ENCODE measurements at regions not wholly inside any gene's neighbourhood (a gene's known extent, or its start where the extent isn't known, plus 50 kb on each side); places are given as distances from the start of the nearest gene placed in this dataset.
"Not testable (repeated sequence)": the region's sequence is repeated elsewhere in the genome, so short reads cannot be mapped to it uniquely, and the experiment has no call there.

GRCh38 chr7:97430006-97430405, 301.9 kb upstream of the TAC1 start:
- H3K4me1 ChIP-seq (ENCODE audit: control insufficient read depth in 3 of 3, insufficient read depth in 2 of 3, low read depth in 1 of 3, low read length in 2 of 3), result no peaks in the 10 kb centered on the region
- FAIRE-seq, result no peak
- no peaks in the 10 kb centered on the region for H3K27me3 ChIP-seq (ENCODE audit: control insufficient read depth in 3 of 3, insufficient read depth in 3 of 3, low read length in 3 of 3)
- DNase-seq, result no peak
- H3K9me3 ChIP-seq (ENCODE audit: control insufficient read depth in 2 of 2, insufficient read depth in 1 of 2, low read depth in 1 of 2, low read length in 1 of 2), result no peaks in the 10 kb centered on the region
- no peak overlapping the region for H3K27ac ChIP-seq (ENCODE audit: low read depth in 1 of 3, low read length in 2 of 3)
- 80 to 84% (median 80%) methylated on average over 9 of the region's 9 CpGs for WGBS, 3 donors
- no peak overlapping the region for H3K4me3 ChIP-seq (ENCODE audit: low read depth in 1 of 3, low read length in 3 of 3)
- no peaks in the 10 kb centered on the region for H3K36me3 ChIP-seq (ENCODE audit: control insufficient read depth in 3 of 3, insufficient read depth in 2 of 3, low read depth in 1 of 3, low read length in 3 of 3)

GRCh38 chr7:97439637-97440214, 292.2 kb upstream of the TAC1 start:
- no peaks in the 10 kb centered on the region for H3K27me3 ChIP-seq (ENCODE audit: control insufficient read depth in 3 of 3, insufficient read depth in 3 of 3, low read length in 3 of 3)
- no peak overlapping the region for H3K27ac ChIP-seq (ENCODE audit: low read depth in 1 of 3, low read length in 2 of 3)
- no peak for DNase-seq
- no peak overlapping the region for H3K4me3 ChIP-seq (ENCODE audit: low read depth in 1 of 3, low read length in 3 of 3)
- FAIRE-seq, result no peak
- WGBS, 3 donors, result 77 to 81% (median 80%) methylated on average over 5 of the region's 5 CpGs
- H3K4me1 ChIP-seq (ENCODE audit: control insufficient read depth in 3 of 3, insufficient read depth in 2 of 3, low read depth in 1 of 3, low read length in 2 of 3), result no peaks in the 10 kb centered on the region
- no peaks in the 10 kb centered on the region for H3K36me3 ChIP-seq (ENCODE audit: control insufficient read depth in 3 of 3, insufficient read depth in 2 of 3, low read depth in 1 of 3, low read length in 3 of 3)
- peaks cover 3 to 14% of the 10 kb centered on the region in 2 donors for H3K9me3 ChIP-seq (ENCODE audit: control insufficient read depth in 2 of 2, insufficient read depth in 1 of 2, low read depth in 1 of 2, low read length in 1 of 2)

GRCh38 chr7:97446361-97446760, 285.5 kb upstream of the TAC1 start:
- 60 to 71% (median 64%) methylated on average over 5 of the region's 5 CpGs for WGBS, 3 donors
- FAIRE-seq, result no peak

GRCh38 chr7:97449448-97449847, 282.4 kb upstream of the TAC1 start:
- not testable (repeated sequence) for H3K27me3 ChIP-seq (ENCODE audit: control insufficient read depth in 3 of 3, insufficient read depth in 3 of 3, low read length in 3 of 3); H3K4me3 ChIP-seq (ENCODE audit: low read depth in 1 of 3, low read length in 3 of 3); FAIRE-seq; H3K27ac ChIP-seq (ENCODE audit: low read depth in 1 of 3, low read length in 2 of 3); DNase-seq; H3K9me3 ChIP-seq (ENCODE audit: control insufficient read depth in 2 of 2, insufficient read depth in 1 of 2, low read depth in 1 of 2, low read length in 1 of 2); H3K4me1 ChIP-seq (ENCODE audit: control insufficient read depth in 3 of 3, insufficient read depth in 2 of 3, low read depth in 1 of 3, low read length in 2 of 3); H3K36me3 ChIP-seq (ENCODE audit: control insufficient read depth in 3 of 3, insufficient read depth in 2 of 3, low read depth in 1 of 3, low read length in 3 of 3)
- 81 to 87% (median 82%) methylated on average over 3 of the region's 3 CpGs for WGBS, 3 donors

More at GRCh38 chr7:97446361-97446760, 285.5 kb upstream of the TAC1 start:
- Histone ChIP-seq H3K36me3 (ENCODE audit: control insufficient read depth in 3 of 3, insufficient read depth in 2 of 3, low read depth in 1 of 3, low read length in 3 of 3) (no peaks in the 10 kb centered on the region), H3K9me3 (ENCODE audit: control insufficient read depth in 2 of 2, insufficient read depth in 1 of 2, low read depth in 1 of 2, low read length in 1 of 2) (peaks cover 0 to under 1% of the 10 kb centered on the region in 2 donors), H3K4me1 (ENCODE audit: control insufficient read depth in 3 of 3, insufficient read depth in 2 of 3, low read depth in 1 of 3, low read length in 2 of 3) (no peaks in the 10 kb centered on the region), H3K27ac (ENCODE audit: low read depth in 1 of 3, low read length in 2 of 3) (no peak overlapping the region), H3K27me3 (ENCODE audit: control insufficient read depth in 3 of 3, insufficient read depth in 3 of 3, low read length in 3 of 3) (no peaks in the 10 kb centered on the region), H3K4me3 (ENCODE audit: low read depth in 1 of 3, low read length in 3 of 3) (no peak overlapping the region)
- no peak for DNase-seq

GRCh38 chr7:97450516-97450915, 281.4 kb upstream of the TAC1 start:
- Histone ChIP-seq H3K9me3 (ENCODE audit: control insufficient read depth in 2 of 2, insufficient read depth in 1 of 2, low read depth in 1 of 2, low read length in 1 of 2) (no peaks in the 10 kb centered on the region), H3K4me1 (ENCODE audit: control insufficient read depth in 3 of 3, insufficient read depth in 2 of 3, low read depth in 1 of 3, low read length in 2 of 3) (no peaks in the 10 kb centered on the region), H3K36me3 (ENCODE audit: control insufficient read depth in 3 of 3, insufficient read depth in 2 of 3, low read depth in 1 of 3, low read length in 3 of 3) (no peaks in the 10 kb centered on the region), H3K4me3 (ENCODE audit: low read depth in 1 of 3, low read length in 3 of 3) (no peak overlapping the region), H3K27ac (ENCODE audit: low read depth in 1 of 3, low read length in 2 of 3) (no peak overlapping the region), H3K27me3 (ENCODE audit: control insufficient read depth in 3 of 3, insufficient read depth in 3 of 3, low read length in 3 of 3) (no peaks in the 10 kb centered on the region)
- WGBS, 3 donors, result 23 to 44% (median 30%) methylated on average over 1 of the region's 1 CpG
- DNase-seq (no peak), FAIRE-seq (no peak)

- no peaks in the 10 kb centered on the region for H3K9me3 ChIP-seq (ENCODE audit: control insufficient read depth in 2 of 2, insufficient read depth in 1 of 2, low read depth in 1 of 2, low read length in 1 of 2)
- H3K4me3 ChIP-seq (ENCODE audit: low read depth in 1 of 3, low read length in 3 of 3), result no peak overlapping the region
- FAIRE-seq (no peak), DNase-seq (no peak)
- no peaks in the 10 kb centered on the region for H3K4me1 ChIP-seq (ENCODE audit: control insufficient read depth in 3 of 3, insufficient read depth in 2 of 3, low read depth in 1 of 3, low read length in 2 of 3)
- whole genome bisulfite sequencing, 3 donors, result 69 to 82% (median 80%) methylated on average over 1 of the region's 1 CpG
- H3K27me3 ChIP-seq (ENCODE audit: control insufficient read depth in 3 of 3, insufficient read depth in 3 of 3, low read length in 3 of 3), result no peaks in the 10 kb centered on the region
- no peak overlapping the region for H3K27ac ChIP-seq (ENCODE audit: low read depth in 1 of 3, low read length in 2 of 3)
- H3K36me3 ChIP-seq (ENCODE audit: control insufficient read depth in 3 of 3, insufficient read depth in 2 of 3, low read depth in 1 of 3, low read length in 3 of 3), result no peaks in the 10 kb centered on the region
Measured at GRCh38 chr7:97454636-97455035, 277.2 kb upstream of the TAC1 start.

GRCh38 chr7:97457054-97457453, 274.8 kb upstream of the TAC1 start:
- peaks cover 0 to 3% of the 10 kb centered on the region in 2 donors for H3K9me3 ChIP-seq (ENCODE audit: control insufficient read depth in 2 of 2, insufficient read depth in 1 of 2, low read depth in 1 of 2, low read length in 1 of 2)
- H3K4me3 ChIP-seq (ENCODE audit: low read depth in 1 of 3, low read length in 3 of 3), result no peak overlapping the region
- 61 to 70% (median 65%) methylated on average over 3 of the region's 3 CpGs for WGBS, 3 donors
- no peak for DNase-seq
- no peak for FAIRE-seq
- H3K4me1 ChIP-seq (ENCODE audit: control insufficient read depth in 3 of 3, insufficient read depth in 2 of 3, low read depth in 1 of 3, low read length in 2 of 3), result no peaks in the 10 kb centered on the region
- no peaks in the 10 kb centered on the region for H3K27me3 ChIP-seq (ENCODE audit: control insufficient read depth in 3 of 3, insufficient read depth in 3 of 3, low read length in 3 of 3)
- no peaks in the 10 kb centered on the region for H3K36me3 ChIP-seq (ENCODE audit: control insufficient read depth in 3 of 3, insufficient read depth in 2 of 3, low read depth in 1 of 3, low read length in 3 of 3)
- no peak overlapping the region for H3K27ac ChIP-seq (ENCODE audit: low read depth in 1 of 3, low read length in 2 of 3)

GRCh38 chr7:97460433-97460832, 271.5 kb upstream of the TAC1 start:
- Histone ChIP-seq H3K27ac (ENCODE audit: low read depth in 1 of 3, low read length in 2 of 3) (no peak overlapping the region), H3K27me3 (ENCODE audit: control insufficient read depth in 3 of 3, insufficient read depth in 3 of 3, low read length in 3 of 3) (no peaks in the 10 kb centered on the region), H3K9me3 (ENCODE audit: control insufficient read depth in 2 of 2, insufficient read depth in 1 of 2, low read depth in 1 of 2, low read length in 1 of 2) (peaks cover 0 to 6% of the 10 kb centered on the region in 2 donors), H3K36me3 (ENCODE audit: control insufficient read depth in 3 of 3, insufficient read depth in 2 of 3, low read depth in 1 of 3, low read length in 3 of 3) (no peaks in the 10 kb centered on the region), H3K4me1 (ENCODE audit: control insufficient read depth in 3 of 3, insufficient read depth in 2 of 3, low read depth in 1 of 3, low read length in 2 of 3) (no peaks in the 10 kb centered on the region), H3K4me3 (ENCODE audit: low read depth in 1 of 3, low read length in 3 of 3) (no peak overlapping the region)
- WGBS, 3 donors, result 82 to 96% (median 92%) methylated on average over 1 of the region's 1 CpG
- DNase-seq, result no peak
- FAIRE-seq, result no peak

- DNase-seq, result no peak
- no peak for FAIRE-seq
Measured at GRCh38 chr7:97461596-97461995, 270.3 kb upstream of the TAC1 start.

More at GRCh38 chr7:97461596-97461995, 270.3 kb upstream of the TAC1 start:
- Histone ChIP-seq H3K4me3 (ENCODE audit: low read depth in 1 of 3, low read length in 3 of 3) (no peak overlapping the region), H3K27me3 (ENCODE audit: control insufficient read depth in 3 of 3, insufficient read depth in 3 of 3, low read length in 3 of 3) (no peaks in the 10 kb centered on the region), H3K9me3 (ENCODE audit: control insufficient read depth in 2 of 2, insufficient read depth in 1 of 2, low read depth in 1 of 2, low read length in 1 of 2) (peaks cover 0 to 6% of the 10 kb centered on the region in 2 donors), H3K4me1 (ENCODE audit: control insufficient read depth in 3 of 3, insufficient read depth in 2 of 3, low read depth in 1 of 3, low read length in 2 of 3) (no peaks in the 10 kb centered on the region), H3K36me3 (ENCODE audit: control insufficient read depth in 3 of 3, insufficient read depth in 2 of 3, low read depth in 1 of 3, low read length in 3 of 3) (no peaks in the 10 kb centered on the region), H3K27ac (ENCODE audit: low read depth in 1 of 3, low read length in 2 of 3) (no peak overlapping the region)
